Loucy (cell line): ENCODE measurements at regions not wholly inside any gene's neighbourhood (a gene's known extent, or its start where the extent isn't known, plus 50 kb on each side); places are given as distances from the start of the nearest gene placed in this dataset.

Source experiments
- CTCF ChIP-seq: fragments of 200-600 bp; sonication (generic); conservative IDR thresholded peaks from 2 replicates; pipeline ENCODE4 v1.5.1; 2014; ENCODE audit warnings: mild to moderate bottlenecking, antibody characterized with exemption, low read length
- EZH2phosphoT487 ChIP-seq: fragments of 200-600 bp; IDR thresholded peaks from 2 replicates; pipeline ENCODE4 v1.6.1; 2018; ENCODE audit warnings: antibody characterized with exemption, mild to moderate bottlenecking, moderate library complexity, borderline replicate concordance

GRCh38 chr11:24124876-24125275 lies 372.0 kb upstream of the LUZP2 start:
- no peak for TF ChIP-seq EZH2phosphoT487
- TF ChIP-seq CTCF, result no peak
